NCI-H748 treated with DMSO at 0.1 percent for 48 hours (cell line): ENCODE measurements at regions not wholly inside any gene's neighbourhood (a gene's known extent, or its start where the extent isn't known, plus 50 kb on each side); places are given as distances from the start of the nearest gene placed in this dataset.
"Not testable (repeated sequence)": the region's sequence is repeated elsewhere in the genome, so short reads cannot be mapped to it uniquely, and the experiment has no call there.

Experiments used
- DNase-seq: peaks from one replicate; lab custom pipeline; 2025; lab: John Stamatoyannopoulos, UW

DNA sequence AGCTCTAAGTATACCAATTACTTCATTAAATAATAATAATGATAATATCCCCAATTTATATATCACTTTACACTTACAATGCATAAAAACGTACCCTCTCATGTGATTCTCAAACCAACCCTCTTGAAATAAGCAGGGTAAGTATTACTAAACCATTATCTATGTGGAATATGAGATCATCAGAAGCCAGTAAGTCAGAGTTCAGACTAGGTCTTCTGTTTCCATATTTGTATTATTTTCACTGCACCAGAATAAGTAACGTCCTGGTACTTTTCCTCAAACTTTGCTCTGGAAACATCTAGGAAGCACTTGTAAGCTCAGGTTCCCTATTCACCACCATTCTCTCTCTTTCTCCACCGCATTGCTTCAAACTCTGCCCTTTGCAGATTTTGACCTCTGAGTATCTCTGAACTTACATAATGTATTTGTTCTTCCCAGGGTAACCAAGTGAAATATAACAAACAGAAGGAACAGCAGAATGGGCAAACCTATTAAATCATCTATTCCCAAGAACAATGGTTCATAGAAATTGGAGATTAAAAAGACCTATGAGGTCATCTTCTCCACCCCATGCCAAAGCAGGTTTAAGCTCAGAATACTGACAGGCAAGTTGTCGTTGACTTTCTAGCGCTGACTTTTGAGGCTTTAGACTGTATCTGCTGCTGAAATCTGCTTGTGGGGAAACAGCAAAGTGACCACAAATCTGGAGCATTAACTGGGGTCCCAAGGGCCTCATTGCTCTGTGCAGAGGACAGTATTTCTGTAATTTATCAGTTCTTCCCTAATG lies 161.3 kb upstream of the FAR2 start:
- DNase-seq = no peak

DNA sequence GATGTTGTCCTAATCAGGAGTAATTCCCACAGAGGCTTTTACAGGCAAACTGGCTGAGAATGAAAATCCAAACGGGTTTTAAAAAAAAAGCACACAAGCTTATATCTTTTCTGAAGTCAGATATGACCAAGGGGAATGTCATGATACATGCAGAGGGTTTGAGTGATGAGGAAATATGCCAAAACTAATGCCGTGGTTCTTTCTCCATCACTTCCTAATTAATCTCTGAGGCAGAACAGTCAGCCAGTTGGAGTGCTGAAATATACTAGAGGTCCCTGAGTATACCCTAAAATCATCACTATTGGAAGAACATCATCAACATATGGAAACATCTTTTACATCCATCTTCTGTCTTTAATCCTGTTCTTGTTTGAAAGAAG lies 160.8 kb upstream of the FAR2 start:
- no peak for DNase-seq

DNA sequence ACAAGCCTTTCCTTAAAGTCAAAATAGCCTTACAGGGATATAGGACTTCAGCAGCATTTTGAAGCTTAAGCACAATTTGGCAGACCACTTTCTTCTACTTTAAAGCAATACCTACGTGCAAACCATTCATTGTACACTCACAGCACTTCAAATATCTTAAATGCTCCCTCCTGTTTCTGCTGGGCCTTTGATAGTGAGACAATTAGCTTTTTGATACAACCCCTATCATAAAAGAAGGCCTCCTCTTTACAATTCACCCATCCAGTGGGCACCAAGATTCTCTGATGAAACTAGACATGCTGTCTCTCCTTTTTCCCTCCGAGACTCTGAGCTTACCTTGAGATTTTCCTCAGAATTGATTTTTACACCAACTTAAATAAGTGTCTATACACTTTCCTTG lies 157.5 kb upstream of the FAR2 start:
- DNase-seq = no peak

DNA sequence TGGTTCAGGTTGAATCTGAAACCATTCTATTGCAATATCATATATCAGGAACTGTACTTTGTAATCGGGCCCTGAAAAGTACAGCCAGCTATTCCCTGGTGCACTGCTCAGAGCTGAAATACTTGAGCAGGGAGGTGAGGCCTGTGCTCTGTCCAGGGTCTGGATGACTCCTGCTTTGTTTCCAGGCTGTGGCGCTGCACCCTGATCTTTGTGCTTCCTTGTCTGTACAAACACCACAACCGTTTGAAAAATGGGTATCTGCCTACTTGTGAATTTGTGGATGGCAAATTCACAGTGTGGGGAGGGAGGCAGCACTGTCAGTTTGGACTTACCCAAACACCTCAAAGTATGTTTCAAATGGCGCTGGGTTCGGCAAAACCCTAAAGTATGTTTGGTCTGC lies 155.4 kb upstream of the FAR2 start:
- no peak for DNase-seq

DNA sequence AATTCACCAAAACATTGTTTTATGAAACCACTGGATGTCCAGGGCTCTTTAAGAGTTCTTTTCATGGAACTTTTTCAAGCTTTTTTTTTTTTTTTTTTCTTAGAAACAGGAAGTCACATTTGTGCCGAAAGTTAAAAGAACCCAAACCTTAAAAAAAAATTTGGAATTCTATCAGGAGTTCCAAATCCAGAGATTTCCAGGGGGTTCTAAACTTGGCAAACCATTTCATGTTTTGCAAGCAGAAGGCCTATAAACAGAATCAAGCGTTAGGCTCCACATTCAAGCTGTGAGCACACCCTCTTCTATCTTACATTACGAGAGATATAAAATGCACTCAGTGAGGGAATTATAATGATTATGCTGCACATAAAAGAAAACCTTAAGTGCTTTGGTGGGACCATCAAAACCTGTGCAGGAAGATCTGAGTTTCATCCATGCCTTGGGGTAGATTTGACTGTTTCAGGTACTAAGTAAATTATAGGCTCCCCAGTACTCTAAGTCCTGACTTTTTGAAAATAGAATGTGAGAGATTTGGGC lies 154.8 kb upstream of the FAR2 start:
- no peak for DNase-seq

DNA sequence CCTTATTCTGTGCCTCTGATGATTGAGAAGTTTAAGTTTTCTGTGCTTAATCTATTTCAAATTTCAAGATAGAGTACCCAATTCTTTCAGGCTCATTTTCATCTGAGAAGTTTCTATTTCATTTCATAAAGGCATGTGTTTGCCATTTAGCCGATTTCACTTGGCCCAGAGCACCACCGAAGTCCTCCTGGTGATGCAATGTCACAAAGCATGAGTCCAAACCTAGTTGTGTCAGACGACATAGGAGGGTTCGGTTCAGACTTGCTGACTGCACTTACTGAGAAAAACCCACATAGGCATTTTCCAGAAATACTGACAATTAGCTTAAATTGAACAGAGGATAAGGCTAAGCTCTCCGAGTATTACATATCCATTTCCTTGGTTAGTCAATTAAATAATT lies 152.4 kb upstream of the FAR2 start:
- DNase-seq = no peak

DNA sequence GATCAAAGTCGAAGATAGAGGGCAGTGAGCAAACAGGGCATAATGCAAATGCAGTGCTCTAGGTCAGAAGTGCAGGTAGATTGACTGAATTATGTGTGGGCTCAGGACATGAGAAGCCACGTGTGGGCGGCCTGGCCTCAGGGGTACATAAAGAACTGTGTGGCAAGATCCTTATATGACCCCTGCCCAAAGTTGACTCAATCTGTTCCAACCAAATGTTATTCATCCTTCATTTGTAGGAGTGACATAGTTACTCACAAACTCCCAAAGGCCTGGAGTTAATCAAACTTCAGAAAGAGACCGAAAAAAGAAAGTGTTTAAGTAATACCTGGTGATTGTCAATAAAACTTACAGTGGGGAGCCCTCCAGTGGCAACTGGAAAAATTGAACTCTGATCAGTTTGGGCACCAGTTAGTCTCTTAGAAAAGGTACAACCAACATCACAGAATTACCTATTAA lies 150.4 kb upstream of the FAR2 start:
- DNase-seq = no peak

DNA sequence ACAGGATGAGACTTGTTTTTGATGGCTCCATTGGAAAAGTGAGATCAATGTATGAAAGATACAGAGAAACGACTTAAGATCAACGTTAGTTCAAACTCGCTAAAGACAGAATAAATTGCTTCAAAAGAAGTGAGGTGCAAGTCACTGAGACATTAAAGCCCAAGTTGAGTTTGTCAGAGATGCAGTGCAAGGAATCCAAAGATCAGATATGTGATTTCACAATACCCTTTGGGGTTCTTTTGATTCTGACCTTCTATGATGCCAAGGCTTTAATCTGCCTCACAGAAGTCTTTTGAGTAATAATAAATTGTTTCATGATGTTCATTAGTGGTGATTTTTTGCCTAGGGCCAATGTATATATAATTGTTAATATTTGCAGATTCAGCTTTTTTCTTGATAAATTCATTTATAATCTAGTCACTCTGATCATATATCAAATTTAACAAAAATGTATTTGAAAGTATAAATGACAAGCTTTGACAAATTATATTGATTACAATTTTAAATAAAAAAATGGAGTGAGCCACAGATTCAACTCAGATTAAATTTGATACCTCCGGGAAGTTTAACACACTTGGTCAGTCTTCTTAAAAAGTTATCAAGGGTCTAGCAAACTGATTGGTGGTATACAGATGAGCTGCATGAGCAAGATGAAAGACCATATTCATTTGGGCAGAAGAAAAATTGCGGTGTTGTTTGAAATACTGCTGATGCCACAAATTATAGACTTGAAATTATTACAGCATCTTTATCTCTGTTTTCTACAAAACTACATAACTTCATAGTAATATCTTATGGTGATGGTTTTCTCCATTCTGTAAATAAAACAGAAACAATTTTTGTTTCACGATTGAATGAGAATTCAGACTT lies 144.8 kb upstream of the FAR2 start:
- DNase-seq = no peak

DNA sequence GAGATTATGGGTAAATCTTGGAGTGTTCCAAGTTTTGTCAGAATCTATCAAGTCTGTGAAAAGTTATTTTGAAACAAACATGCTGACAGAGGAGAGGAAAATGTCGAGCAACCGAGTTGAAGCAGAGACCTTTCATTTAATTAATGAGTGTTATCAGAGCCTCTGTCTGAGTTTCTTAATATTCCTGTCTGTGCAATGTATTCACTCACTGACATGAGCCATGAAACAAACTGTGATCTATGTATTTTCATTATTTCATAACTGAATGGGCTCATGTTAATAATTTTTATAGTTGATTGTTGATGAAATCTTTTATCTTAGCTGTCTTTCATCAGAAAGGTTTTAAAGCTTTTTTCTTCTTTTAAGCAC lies 144.2 kb upstream of the FAR2 start:
- no peak for DNase-seq

DNA sequence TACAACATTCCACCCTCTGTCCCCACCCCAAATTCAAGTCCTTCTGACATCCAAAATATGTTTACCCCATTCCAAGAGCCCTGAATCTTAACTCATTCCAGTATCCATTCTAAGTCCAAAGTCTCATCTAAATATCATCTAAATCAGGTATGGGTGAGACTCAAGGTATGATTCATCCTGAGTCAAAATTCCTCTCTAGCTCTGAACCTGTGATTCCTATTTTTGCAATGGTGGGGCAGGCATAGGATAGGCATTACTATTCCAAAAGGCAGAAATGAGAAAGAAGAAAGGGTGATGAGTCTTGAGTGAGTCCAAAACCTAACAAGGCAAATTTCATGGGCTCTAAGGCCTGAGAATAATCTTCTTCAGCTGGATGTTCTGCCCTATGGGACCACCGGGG lies 140.3 kb upstream of the FAR2 start:
- DNase-seq = no peak

DNA sequence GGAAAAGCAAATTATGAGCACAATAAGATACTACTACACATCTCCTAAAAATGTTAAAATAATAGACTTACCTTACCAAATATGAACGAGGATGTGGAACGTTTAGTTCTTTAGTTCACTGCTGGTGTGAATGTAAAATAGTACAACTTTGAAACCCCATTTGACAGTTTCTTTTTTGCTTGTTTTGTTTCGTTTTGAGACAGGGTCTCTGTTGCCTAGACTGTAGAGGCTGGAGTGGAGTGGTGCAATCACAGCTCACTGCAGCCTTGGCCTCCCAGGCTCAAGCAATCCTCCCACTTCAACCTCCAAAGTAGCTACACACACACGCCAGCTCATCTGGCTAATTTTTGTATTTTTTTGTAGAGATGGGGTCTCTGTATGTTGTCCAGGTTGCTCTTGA lies 136.4 kb upstream of the FAR2 start:
- DNase-seq = no peak

DNA sequence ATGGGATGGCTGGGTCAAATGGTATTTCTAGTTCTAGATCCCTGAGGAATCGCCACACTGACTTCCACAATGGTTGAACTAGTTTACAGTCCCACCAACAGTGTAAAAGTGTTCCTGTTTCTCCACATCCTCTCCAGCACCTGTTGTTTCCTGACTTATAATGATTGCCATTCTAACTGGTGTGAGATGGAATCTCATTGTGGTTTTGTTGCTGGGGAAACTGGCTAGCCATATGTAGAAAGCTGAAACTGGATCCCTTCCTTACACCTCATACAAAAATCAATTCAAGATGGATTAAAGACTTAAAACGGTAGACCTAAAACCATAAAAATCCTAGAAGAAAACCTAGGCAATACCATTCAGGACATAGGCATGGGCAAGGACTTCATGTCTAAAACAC lies 131.5 kb upstream of the FAR2 start:
- DNase-seq = not testable (repeated sequence)

DNA sequence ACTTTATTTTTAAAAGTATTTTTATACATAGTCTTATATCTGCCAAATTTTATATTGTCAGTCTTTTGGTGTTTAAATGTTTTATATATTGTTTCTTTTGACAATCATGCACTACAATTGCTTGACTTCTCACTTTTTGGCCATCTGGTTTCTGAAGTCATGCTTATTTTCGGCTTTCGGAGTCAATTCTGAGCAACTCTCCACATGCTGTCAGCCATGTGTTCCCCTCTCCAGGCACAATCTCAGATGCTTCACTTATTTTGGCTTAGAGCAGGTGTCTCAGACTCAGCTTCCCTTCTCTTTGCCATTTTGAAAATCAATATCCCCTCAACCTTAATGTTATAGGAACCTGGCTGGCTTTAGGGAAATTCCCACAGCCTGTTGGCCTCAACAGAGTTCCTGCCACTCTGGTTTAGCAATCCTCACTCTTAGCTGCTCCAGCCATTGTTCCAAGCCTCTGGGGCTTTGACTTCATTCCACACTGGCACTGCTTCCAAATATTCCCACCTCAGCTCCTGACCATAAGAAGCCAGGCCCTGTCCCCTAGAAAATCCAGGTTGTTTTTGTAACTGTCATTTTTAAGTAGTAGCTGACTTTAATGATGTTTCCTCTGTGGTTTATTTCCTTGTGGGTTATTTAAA lies 125.5 kb upstream of the FAR2 start:
- DNase-seq = no peak

DNA sequence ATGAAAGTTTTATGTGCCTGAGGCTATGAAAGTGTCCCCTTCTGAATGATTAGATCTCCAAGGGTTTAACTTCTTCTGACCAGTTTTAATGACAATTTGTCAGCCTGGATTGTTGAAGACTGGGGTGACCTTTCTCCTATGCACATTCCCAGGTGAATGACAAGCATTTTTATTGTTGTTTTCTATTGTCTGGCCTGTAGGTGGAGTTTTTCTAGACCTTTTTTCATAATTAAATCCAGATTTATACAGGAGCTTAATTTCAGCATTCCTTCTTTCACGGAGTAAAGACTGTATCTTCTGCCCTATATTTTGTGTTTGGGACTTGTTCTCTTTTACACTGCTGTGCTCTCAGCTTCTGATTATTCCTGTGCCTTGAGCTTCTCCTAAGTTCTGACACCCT lies 125.0 kb upstream of the FAR2 start:
- no peak for DNase-seq

DNA sequence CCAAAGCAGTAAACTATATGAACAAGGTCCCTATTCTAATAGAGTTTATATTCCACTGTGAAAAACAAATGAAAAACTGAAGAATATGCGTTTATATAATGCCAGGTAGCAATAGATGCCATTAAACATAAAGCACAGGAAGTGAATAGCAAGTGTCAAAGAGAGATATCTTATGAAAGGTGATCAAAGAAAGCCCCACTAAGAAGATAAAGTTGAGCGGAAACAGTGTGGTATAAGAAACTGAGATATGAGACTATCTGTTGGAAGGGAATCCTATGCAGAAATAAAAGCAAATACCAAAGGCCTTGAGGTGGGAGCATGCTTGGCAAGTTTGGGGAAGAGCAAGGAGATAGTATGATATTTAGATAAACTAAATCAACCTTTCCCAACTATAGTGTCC lies 123.1 kb upstream of the FAR2 start:
- no peak for DNase-seq

DNA sequence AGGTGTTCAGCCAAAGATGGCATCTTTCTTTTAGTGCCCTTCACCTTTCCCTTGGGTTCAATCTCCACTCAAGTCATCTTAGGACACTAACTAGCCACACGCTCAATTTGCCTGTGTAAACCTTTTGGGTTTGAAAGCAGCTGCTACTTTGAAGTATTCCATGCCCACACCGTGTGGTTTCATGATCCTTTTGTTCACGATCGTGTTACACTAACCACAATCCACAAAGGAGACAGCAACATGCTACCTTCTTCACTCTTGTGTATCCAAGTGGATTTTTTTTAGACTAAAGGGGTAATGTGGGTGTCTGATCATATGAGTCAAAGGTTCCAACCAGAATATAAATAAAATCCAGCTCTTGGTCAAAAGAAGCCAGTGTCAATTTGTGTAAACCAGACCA lies 122.7 kb upstream of the FAR2 start:
- no peak for DNase-seq

DNA sequence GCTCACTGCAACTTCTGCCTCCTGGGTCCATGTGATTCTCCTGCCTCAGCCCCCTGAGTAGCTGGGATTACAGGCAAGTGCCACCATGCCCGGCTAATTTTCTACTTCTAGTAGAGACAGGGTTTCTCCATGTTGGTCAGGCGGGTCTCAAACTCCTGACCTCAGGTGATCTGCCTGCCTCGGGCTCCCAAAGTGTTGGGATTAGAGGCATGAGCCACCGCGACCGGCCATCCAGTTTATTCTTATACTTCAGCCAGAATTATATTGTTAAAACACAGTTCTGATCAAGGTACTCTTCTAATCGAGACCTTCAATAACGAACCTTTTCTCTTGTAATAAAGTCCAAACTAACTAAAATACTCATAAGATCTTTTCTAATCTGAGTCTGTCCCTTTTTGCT lies 119.6 kb upstream of the FAR2 start:
- DNase-seq = not testable (repeated sequence)

DNA sequence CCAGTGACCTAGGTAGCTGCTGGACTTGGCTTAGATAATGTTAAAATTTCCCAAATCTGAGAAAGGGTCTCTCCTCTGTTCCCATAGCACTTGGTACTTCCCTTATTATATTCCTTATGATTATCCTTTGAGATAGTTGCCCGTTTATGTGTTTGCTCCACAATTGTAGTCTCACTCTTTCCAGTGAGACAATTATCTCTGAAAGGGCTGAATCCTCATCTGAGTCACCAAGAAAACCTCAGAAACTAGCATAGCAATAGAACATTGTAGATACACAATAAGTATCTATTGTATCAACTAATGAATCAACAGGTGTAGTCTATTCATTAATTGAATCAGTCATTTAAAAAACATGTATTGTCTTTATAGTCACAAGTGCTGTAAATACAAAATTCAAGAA lies 119.1 kb upstream of the FAR2 start:
- DNase-seq = no peak

DNA sequence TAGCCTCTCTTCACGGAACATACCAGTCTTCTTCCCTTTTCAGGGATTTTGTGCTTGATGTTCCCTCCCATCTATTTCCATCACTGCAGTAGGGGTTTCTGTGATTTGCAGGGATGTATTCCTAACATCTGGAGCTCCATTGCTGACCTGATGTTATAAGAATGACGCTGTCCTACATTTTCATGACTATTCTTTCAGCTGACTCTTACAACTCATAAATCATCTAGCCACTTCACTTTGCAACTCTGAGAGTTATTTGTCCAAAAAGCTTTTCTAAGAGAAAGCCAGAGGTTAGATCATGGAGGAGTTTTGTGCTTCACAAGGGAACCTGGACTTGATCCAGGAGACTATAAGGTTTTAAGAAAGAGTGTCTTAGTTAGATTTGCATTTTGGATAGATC lies 116.6 kb upstream of the FAR2 start:
- no peak for DNase-seq

DNA sequence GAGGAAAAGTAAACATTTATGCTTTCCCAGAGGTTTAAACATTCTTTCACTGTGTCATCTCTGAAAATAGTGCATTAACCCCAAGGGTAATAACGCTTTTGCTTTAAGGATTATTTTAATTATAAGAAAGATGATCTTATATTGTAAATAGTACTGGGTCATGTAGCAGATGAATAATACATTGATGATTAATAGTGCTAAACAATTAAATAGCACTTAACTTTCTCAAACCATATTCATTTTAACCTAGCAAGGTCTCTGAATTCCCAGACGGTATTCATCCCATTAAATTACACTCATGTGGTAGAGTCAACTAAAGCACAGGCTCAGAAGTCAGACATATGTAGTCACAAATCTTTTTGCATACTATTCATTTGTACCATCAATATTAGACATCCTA lies 115.6 kb upstream of the FAR2 start:
- no peak for DNase-seq

DNA sequence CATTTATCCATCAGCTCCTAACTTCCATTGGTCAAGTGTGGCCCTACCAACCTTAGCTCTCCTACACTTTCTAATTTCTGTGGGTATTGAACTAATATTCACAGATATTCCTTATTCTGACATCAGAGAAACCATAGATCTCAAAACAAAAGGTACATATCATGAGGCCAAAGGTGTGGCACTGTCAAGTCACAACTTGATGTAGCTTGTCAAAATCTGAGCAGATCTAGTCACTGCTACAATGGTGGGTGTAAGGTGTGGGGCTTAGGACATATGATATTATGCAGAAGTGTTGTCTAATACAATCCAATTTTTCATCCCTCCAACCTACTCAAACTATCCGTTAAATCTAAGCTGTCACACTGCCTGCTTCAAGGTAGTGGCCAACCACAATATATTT lies 114.0 kb upstream of the FAR2 start:
- DNase-seq = no peak

DNA sequence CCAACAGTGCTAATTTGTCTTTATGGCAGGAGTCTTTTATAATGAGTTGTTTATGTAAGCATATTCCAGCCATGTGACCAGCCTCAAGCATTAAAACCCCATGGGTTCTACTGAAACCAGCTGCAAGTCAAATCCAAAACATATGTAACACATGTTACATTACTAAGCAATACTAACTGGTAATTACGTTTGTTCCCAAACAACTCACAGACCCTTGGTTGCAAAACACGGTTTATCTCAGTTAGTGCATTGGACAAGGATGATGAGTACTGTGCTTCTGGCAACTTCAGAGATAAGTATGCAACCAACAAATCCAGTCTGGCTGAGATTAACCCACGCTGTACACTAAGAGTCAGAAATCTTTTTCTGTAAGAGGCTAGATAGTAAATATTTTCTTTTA lies 110.1 kb upstream of the FAR2 start:
- DNase-seq = no peak

DNA sequence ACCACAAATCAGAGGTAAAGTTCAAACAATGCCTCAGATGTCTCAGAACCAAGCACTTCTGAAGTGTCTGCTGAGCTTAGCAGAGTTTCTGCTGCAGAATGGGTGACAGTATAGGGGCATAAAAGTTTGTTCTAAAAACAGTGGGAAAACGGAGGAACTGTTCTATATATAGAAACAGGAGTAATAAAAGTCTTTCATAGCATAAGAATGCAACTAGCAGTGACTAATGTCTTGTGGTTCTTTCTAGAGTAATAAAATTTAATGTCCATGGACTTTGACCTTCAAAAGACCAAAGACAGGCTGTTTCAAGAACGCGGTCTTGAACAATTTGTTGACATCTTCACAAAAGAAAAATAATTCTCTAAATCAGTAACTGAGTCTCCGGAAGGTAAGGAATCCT lies 107.5 kb upstream of the FAR2 start:
- no peak for DNase-seq
